H9 (cell line): ENCODE measurements at regions not wholly inside any gene's neighbourhood (a gene's known extent, or its start where the extent isn't known, plus 50 kb on each side); places are given as distances from the start of the nearest gene placed in this dataset.

Experiments used
- DNase-seq: peaks from one replicate; pipeline ENCODE4 v3.0.0-alpha.2; 2017
- H2AFZ ChIP-seq: one replicate; pipeline ENCODE4 v1.6.1; 2013; ENCODE audit warnings: mild to moderate bottlenecking, low read length, control low read depth, moderate library complexity
- H2AK5ac ChIP-seq: 2 replicates; pipeline ENCODE4 v1.6.1; 2013; ENCODE audit warnings: low read length, control low read depth, mixed read lengths; ENCODE audit not compliant: insufficient read length
- H2BK120ac ChIP-seq: one replicate; pipeline ENCODE4 v1.6.1; 2013; ENCODE audit warnings: low read depth, mild to moderate bottlenecking, low read length, control low read depth, inconsistent platforms; ENCODE audit not compliant: poor library complexity, severe bottlenecking
- H2BK12ac ChIP-seq: 2 replicates; pipeline ENCODE4 v1.6.1; 2013; ENCODE audit warnings: low read length, control low read depth, mixed read lengths, low read depth; ENCODE audit not compliant: insufficient read length
- H2BK15ac ChIP-seq: 2 replicates; pipeline ENCODE4 v1.6.1; 2013; ENCODE audit warnings: low read depth, low read length, control low read depth
- H2BK20ac ChIP-seq: one replicate; pipeline ENCODE4 v1.6.1; 2013; ENCODE audit warnings: low read depth, mild to moderate bottlenecking, low read length, control low read depth, inconsistent platforms; ENCODE audit not compliant: poor library complexity, severe bottlenecking
- H2BK5ac ChIP-seq: 2 replicates; pipeline ENCODE4 v1.6.1; 2013; ENCODE audit warnings: low read length, control low read depth, mixed read lengths; ENCODE audit not compliant: insufficient read length
- H3K14ac ChIP-seq: 2 replicates; pipeline ENCODE4 v1.6.1; 2013; ENCODE audit warnings: low read length, control low read depth; ENCODE audit not compliant: insufficient read depth
- H3K18ac ChIP-seq: 2 replicates; pipeline ENCODE4 v1.6.1; 2013; ENCODE audit warnings: low read depth, mild to moderate bottlenecking, mixed read lengths, low read length, control low read depth; ENCODE audit not compliant: insufficient read length
- H3K23ac ChIP-seq: 2 replicates; pipeline ENCODE4 v1.6.1; 2013; ENCODE audit warnings: low read length, control low read depth, mixed read lengths, low read depth; ENCODE audit not compliant: insufficient read length
- H3K23me2 ChIP-seq: 2 replicates; pipeline ENCODE4 v1.6.1; 2013; ENCODE audit warnings: low read depth, mild to moderate bottlenecking, mixed read lengths, low read length, control low read depth; ENCODE audit not compliant: insufficient read length, poor library complexity, severe bottlenecking
- H3K27ac ChIP-seq: 2 replicates; pipeline ENCODE4 v1.5.1; 2013; ENCODE audit warnings: low read length, control low read depth, mixed read lengths, low read depth; ENCODE audit not compliant: insufficient read length
- H3K27me3 ChIP-seq: 2 replicates; pipeline ENCODE4 v1.6.1; 2013; ENCODE audit warnings: low read length, control low read depth, inconsistent platforms; ENCODE audit not compliant: insufficient read depth
- H3K4ac ChIP-seq: 2 replicates; pipeline ENCODE4 v1.6.1; 2013; ENCODE audit warnings: low read depth, mild to moderate bottlenecking, control low read depth, inconsistent platforms, low read length, moderate library complexity
- H3K4me1 ChIP-seq: 2 replicates; pipeline ENCODE4 v1.6.1; 2013; ENCODE audit warnings: low read length, control low read depth, inconsistent platforms; ENCODE audit not compliant: insufficient read depth
- H3K4me2 ChIP-seq: 2 replicates; pipeline ENCODE4 v1.6.1; 2013; ENCODE audit warnings: low read length, control low read depth, mixed read lengths; ENCODE audit not compliant: insufficient read length, insufficient read depth
- H3K56ac ChIP-seq: 2 replicates; pipeline ENCODE4 v1.6.1; 2013; ENCODE audit warnings: low read depth, mild to moderate bottlenecking, mixed read lengths, low read length, control low read depth; ENCODE audit not compliant: insufficient read length
- H3K79me1 ChIP-seq: 2 replicates; pipeline ENCODE4 v1.6.1; 2013; ENCODE audit warnings: low read depth, mild to moderate bottlenecking, moderate library complexity, low read length, control low read depth, inconsistent platforms; ENCODE audit not compliant: insufficient read depth, poor library complexity, severe bottlenecking
- H3K79me2 ChIP-seq: 2 replicates; pipeline ENCODE4 v1.6.1; 2013; ENCODE audit warnings: low read length, control low read depth, inconsistent platforms; ENCODE audit not compliant: insufficient read depth
- H3K9ac ChIP-seq: 2 replicates; pipeline ENCODE4 v1.6.1; 2013; ENCODE audit warnings: low read length, control low read depth, mixed read lengths; ENCODE audit not compliant: insufficient read length; ENCODE audit errors: extremely low read depth
- H3K9me3 ChIP-seq: one replicate; pipeline ENCODE4 v1.6.1; 2013; ENCODE audit warnings: low read depth, low read length, inconsistent platforms; ENCODE audit not compliant: control insufficient read depth
- H3T11ph ChIP-seq: one replicate; pipeline ENCODE4 v1.6.1; 2013; ENCODE audit warnings: mild to moderate bottlenecking, low read length, control low read depth, inconsistent platforms
- H4K20me1 ChIP-seq: one replicate; pipeline ENCODE4 v1.6.1; 2013; ENCODE audit not compliant: control insufficient read depth, insufficient read length, insufficient read depth
- H4K5ac ChIP-seq: 2 replicates; pipeline ENCODE4 v1.6.1; 2013; ENCODE audit warnings: low read depth, mild to moderate bottlenecking, mixed read lengths, low read length, control low read depth; ENCODE audit not compliant: insufficient read length
- H4K8ac ChIP-seq: replicated peaks from 2 replicates; pipeline ENCODE4 v1.6.1; 2013; ENCODE audit warnings: low read length, control low read depth, mixed read lengths, low read depth; ENCODE audit not compliant: insufficient read length
- H4K91ac ChIP-seq: 2 replicates; pipeline ENCODE4 v1.6.1; 2013; ENCODE audit warnings: low read depth, mild to moderate bottlenecking, moderate library complexity, mixed read lengths, low read length, control low read depth; ENCODE audit not compliant: insufficient read length
- H3K27ac Mint-ChIP-seq, 3 experiments: 2 replicates in 2 of 3; 3 replicates in 1 of 3; pipeline ENCODE4 v1.8.0; 2020 to 2021; ENCODE audit warnings: mixed read lengths in 3 of 3, mild to moderate bottlenecking in 1 of 3, moderate library complexity in 1 of 3
- H3K27me3 Mint-ChIP-seq: 2 replicates; pipeline ENCODE4 v1.8.0; 2021; ENCODE audit warnings: low read depth, mild to moderate bottlenecking, moderate library complexity, mixed read lengths
- H3K36me3 Mint-ChIP-seq, 3 experiments: 2 replicates in 2 of 3; 3 replicates in 1 of 3; pipeline ENCODE4 v1.8.0; 2020 to 2021; ENCODE audit warnings: low read depth in 3 of 3, mixed read lengths in 3 of 3; ENCODE audit not compliant: insufficient read depth in 1 of 3
- H3K4me1 Mint-ChIP-seq, 2 experiments: 2 replicates each; pipeline ENCODE4 v1.8.0; 2020; ENCODE audit warnings: mixed read lengths in 2 of 2
- H3K4me3 Mint-ChIP-seq, 2 experiments: 2 replicates in 1 of 2; 3 replicates in 1 of 2; pipeline ENCODE4 v1.8.0; 2020 to 2021; ENCODE audit warnings: mild to moderate bottlenecking in 2 of 2, mixed read lengths in 2 of 2, moderate library complexity in 1 of 2
- H3K9me3 Mint-ChIP-seq, 2 experiments: 2 replicates in 1 of 2; 3 replicates in 1 of 2; pipeline ENCODE4 v1.8.0; 2020; ENCODE audit warnings: mild to moderate bottlenecking in 2 of 2, mixed read lengths in 2 of 2, moderate library complexity in 1 of 2
- CTCF ChIP-seq: fragments of 200-600 bp; sonication (generic); conservative IDR thresholded peaks from 3 replicates; pipeline ENCODE4 v1.8.0; 2021; ENCODE audit warnings: antibody characterized with exemption, mild to moderate bottlenecking
- WGBS: extraction: QIAGEN DNeasy Blood & Tissue Kit; methylation state at CpG from one replicate; pipeline ENCODE4 v1.1.7; 2013; ENCODE audit warnings: missing lambda C conversion rate, low lambda C conversion rate, mixed read lengths; ENCODE audit not compliant: insufficient read length; ENCODE audit errors: extremely low coverage; 5-methylcytosine and 5-hydroxymethylcytosine counted together

GRCh38 chr7:46853451-46853850, 728.5 kb downstream of the TNS3 start:
- TF ChIP-seq CTCF, result no peak
- H4K91ac ChIP-seq, result no peak overlapping the region
- no peaks in the 10 kb centered on the region for H4K20me1 ChIP-seq
- no peak for DNase-seq
- no peak overlapping the region for H3K27ac ChIP-seq
- H2AK5ac ChIP-seq, result no peak overlapping the region
- Mint-ChIP-seq H3K9me3 (no peaks in the 10 kb centered on the region), H3K27me3 (no peaks in the 10 kb centered on the region; the same call in 1 of the 2 replicates), H3K4me3 (no peak overlapping the region), H3K27ac (no peak overlapping the region), H3K4me1 (no peaks in the 10 kb centered on the region), H3K36me3 (no peaks in the 10 kb centered on the region; a peak in 1 of 7 replicates)
- no peak overlapping the region for H3K18ac ChIP-seq
- no peak overlapping the region for H3K56ac ChIP-seq
- H4K5ac ChIP-seq, result no peak overlapping the region
- no peak overlapping the region for H2BK12ac ChIP-seq
- no peaks in the 10 kb centered on the region for H3K9me3 ChIP-seq
- H3K4ac ChIP-seq, result no peak overlapping the region
- H3K27me3 ChIP-seq, result no peaks in the 10 kb centered on the region
- no peaks in the 10 kb centered on the region for H3K79me1 ChIP-seq
- no peak overlapping the region for H3K14ac ChIP-seq
- H3K9ac ChIP-seq, result no peak overlapping the region
- no peak overlapping the region for H2BK15ac ChIP-seq
- H2BK5ac ChIP-seq, result no peak overlapping the region
- H3K23ac ChIP-seq, result no peak overlapping the region
- no peak overlapping the region for H2BK20ac ChIP-seq
- no peak overlapping the region for H4K8ac ChIP-seq
- no CpG with 5 or more reads among the region's 1 CpG for WGBS
- H2AFZ ChIP-seq, result no peak overlapping the region
- H3K79me2 ChIP-seq, result no peaks in the 10 kb centered on the region
- no peak overlapping the region for H3T11ph ChIP-seq
- no peak overlapping the region for H3K4me2 ChIP-seq
- no peak overlapping the region for H2BK120ac ChIP-seq
- no peaks in the 10 kb centered on the region for H3K4me1 ChIP-seq
- H3K23me2 ChIP-seq, result no peaks in the 10 kb centered on the region
